HG03565 (cell line): ENCODE measurements at regions not wholly inside any gene's neighbourhood (a gene's known extent, or its start where the extent isn't known, plus 50 kb on each side); places are given as distances from the start of the nearest gene placed in this dataset.
"Not testable (repeated sequence)": the region's sequence is repeated elsewhere in the genome, so short reads cannot be mapped to it uniquely, and the experiment has no call there.

ENCODE experiments used
- ATAC-seq: cut with Tn5 transposase; IDR thresholded peaks from one replicate; pipeline ENCODE4 v1.9.1; 2021; ENCODE audit warnings: mild to moderate bottlenecking, moderate library complexity; ENCODE audit not compliant: unreplicated experiment

DNA sequence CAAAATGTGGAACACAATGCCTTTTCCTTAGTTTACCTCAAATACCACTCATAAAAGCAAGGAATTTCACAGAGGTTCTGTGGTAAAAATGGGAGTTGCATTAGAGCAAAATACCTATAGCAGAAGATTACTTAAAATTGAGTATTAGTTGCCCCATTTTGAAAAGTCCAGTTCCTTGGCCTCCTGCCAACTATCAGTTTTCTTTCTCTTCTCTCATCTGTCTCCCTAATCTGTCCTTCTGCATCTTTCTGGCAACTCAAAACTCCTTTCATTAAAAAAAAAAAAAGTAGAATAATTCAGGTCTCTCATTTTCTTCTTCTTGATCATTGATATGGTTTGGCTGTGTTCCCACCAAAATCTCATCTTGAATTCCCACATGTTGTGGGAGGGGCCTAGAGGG lies 127.3 kb downstream of the ATP23 start:
- ATAC-seq, result no peak

DNA sequence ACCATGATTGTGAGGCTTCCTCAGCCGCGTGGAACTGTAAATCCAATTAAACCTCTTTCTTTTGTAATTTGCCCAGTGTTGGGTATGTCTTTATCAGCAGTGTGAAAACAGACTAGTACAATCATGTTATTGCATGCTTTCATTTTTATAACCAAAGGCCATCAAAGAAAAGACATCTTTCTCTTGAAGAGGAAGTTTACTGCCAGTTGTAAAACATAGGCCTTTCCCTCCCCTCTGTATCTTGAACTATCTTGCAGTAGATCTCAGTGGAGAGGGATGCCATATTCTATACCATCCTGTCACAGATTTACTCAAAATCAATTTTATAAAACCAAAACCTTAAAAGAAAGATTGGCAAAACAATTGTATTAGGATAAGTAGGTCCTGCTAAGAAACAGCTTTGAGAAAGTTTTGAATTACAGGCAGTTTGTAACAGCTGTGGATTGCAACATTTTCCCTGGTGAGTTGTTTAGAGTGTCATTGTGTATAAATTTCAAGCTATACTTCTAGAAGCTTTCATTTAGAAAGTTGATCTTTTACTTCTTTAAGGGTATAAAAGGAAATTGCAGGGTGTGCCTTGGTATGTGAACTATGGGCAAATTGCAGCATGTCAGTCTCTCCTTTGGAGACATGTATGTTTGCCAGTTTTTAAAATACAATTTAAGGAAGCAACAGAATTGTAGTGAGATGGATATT lies 128.0 kb downstream of the ATP23 start:
- no peak for ATAC-seq

DNA sequence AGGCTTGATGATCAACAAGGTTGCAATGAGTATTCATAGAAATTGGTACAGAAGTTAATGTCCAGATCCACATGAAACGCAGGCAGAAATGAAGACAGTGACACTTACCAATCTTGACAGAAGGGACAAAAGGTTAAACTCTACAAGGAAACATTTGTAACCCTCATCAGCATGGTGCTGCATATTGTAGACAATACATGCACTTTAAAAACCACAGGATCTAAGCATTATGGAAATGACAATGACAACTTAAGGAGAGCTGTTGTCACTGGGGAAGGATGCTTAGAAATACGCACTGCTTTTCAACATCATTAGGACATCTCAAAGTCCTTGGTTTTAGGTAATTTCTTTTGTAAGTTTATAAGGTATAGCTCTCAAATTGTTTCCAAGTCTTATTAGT lies 130.6 kb downstream of the ATP23 start:
- no peak for ATAC-seq

DNA sequence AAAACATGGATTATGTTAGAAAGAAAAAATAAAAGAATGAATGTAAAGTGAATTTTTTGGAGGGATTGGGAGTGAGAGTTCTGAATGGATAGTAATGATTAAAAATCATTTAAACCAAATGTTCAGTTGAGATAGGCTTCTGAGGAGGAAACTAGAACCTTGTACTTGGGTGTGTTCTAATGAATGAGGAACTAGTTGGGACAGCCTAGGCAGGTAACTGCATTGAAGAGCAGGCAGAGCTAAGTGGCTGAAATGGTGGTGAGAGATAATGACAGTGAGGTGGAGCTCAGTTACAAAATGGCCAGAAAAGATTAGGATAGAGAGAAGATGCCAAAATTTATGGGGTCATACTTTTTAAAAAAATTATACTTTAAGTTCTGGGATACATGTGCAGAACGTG lies 132.9 kb downstream of the ATP23 start:
- ATAC-seq, result no peak

DNA sequence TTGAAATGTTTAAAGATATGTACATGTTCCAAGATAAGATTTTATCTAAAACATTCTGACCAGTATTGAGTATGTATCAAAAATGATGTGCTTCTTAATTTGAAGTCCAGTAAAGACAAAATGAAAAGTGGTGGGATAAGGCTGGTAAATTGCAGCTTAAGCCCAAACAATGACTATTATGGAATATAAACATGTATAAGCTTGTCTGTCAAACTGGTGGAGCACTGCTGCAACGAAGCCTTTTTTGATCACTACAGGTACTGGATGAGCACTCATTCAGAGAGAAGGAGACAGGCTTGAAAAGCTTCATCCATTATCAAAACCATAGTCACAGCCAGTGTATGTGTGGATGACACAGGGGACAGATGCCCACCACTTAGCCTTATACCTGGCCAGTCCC lies 138.4 kb downstream of the ATP23 start:
- no peak for ATAC-seq

DNA sequence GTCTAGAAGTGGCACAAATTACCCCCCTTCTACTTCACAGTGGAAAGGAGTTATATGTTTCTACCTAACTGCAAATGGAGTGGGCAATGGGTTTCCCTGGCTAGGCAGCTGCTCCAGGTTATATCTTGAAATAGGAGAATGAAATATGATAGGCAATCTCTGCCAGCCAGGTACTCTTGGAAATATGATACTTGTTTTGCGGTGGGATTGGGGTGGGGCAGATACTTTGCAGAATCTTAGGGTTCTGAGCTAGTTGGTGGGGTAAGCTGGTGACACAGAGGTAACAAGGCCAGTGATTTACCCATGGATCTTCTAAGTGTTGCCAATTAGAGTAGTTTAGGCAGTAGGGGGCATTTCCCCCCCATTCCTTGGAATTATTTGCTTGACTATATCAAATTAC lies 140.1 kb downstream of the ATP23 start:
- no peak for ATAC-seq

DNA sequence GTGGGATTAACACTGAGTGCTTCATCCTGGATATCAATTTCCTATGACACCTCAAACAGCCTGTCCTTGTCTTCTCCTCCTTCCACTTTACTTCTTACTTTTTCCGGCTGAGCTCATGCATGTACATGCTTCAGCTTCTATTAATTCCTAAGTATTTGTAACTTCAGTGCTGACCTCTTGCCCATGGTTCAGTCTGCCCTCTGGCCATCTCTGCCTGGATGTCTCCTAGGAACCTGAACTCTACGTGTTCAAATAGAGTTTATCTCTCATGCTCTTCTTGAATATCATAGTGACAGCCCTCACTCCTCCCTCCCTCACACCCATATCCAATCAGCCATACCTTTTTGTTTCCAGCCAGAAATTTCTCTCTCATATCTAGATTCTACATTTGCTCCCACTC lies 141.6 kb downstream of the ATP23 start:
- ATAC-seq, result no peak

DNA sequence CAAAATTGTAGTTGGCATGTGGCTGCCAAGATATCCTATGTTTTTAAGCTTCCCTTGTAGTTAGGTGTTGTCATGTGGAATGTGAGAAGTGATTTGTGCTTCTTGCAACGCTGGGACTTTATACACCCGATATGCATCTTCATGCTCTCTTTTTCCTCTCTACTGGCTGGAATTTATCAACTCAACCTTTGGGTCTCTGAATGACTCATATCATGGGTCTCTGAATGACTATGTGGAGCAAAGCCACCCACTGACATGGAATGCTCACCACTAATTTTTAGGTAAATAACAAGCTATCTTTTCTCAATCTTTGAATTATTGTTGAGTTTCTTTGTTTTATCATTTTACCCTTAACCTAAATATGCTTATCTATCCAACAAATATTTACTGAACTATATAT lies 144.6 kb downstream of the ATP23 start:
- ATAC-seq, result no peak

DNA sequence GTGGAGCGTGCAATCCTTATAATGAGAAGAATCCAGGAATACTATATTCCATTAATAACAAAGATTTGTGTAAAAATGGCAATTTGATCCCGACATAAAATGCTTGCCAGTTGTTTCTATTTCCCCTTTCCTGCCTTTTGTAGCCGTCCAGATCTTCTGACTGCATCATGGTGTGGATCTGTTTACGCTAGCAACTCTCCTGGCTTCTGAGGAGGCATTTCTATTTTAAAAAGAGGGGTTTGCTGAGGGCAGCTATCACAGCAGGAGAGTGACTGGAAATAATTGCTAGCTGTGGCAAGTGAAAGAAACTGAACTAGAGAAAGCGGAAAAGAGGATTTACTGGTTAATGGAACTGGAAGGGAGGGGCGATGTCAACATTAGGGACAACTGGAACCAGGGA lies 145.6 kb downstream of the ATP23 start:
- no peak for ATAC-seq

DNA sequence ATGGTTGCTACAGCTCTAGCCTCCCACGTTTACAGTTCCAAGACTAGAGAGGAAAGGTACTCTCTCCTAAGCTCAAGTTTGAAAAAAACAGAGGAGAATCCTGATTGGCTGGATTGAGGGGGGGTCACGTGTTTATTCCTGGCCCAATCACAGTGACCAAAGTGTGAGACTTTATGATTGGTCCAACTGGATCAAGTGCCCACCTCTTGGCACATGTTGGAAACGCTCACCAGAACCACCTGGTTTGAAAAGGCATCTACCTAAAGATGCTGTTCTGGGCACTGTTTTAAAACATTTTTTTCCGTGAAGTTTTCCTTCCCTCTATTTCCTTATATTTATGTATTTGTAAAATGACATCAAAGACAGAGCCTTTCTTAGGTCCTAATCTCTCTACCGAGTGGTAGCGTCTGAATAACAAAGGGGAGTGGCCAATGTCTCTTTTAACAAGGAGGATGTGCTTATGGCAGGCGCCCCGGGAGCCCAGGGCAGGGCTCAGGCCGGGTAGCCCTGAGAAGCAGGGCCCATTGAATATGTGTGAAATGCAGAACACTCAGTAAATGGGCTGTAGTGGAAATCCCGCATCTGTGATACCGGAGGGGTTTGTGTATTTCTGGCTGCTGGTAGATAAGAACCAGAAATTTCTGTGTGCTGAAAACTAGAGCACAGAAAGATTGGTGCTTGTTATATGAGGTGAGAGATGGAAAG lies 146.2 kb downstream of the ATP23 start:
- no peak for ATAC-seq

DNA sequence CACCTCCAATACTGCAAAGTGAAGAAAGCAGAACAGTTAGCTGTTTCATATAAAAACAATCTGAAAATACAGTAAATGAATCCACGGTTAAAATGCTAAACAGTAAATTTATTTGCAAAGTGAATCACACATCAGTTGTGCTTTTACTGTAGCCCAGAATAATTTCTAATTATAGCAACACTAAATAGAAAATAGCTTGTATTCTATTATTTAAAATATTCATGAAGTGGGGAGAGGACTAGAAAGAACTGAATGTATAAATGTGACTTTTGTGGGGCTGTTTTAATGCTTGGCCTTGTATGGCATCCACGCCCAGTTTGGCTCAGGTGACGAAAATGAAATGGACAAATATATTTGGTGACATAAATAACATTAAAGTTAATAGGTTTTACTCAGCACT lies 148.2 kb downstream of the ATP23 start:
- no peak for ATAC-seq

DNA sequence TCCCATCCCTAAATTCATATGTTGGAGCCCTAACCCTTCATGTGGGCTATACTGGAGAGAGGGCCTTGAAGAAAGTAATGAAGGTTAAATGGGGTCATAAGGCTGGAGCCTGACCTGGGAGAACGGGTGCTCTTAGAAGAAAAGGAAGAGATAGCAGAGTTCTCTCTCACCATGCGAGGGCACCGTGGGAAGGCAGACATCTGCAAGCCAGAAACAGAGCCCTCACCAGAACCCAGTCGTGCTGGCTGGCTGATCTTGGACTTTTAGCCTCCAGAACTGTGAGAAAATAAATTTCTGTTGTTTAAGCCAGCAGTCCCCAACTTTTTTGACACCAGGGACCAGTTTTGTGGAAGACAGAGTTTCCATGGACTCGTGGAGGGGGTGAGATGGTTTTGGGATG lies 149.3 kb downstream of the ATP23 start:
- ATAC-seq, result no peak

DNA sequence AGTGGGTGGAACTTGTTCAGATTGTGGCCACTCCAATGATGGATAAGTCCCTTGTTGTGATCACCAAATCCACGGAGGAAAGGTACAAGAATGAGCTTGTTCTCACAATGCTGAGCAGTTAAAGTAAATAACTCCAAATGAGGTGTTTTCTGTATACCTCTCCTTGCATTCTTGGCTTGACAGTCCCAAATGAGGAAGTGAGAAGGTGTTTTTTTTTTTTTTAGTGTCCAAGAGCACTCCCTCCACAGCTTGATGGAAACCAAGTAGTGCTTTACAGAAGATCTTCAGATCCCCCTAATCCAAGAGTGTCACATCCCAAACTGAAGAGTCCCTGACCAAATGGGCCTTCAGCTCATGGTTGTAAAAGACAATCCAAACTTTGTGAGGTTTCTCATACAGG lies 153.6 kb downstream of the ATP23 start:
- ATAC-seq, result no peak

DNA sequence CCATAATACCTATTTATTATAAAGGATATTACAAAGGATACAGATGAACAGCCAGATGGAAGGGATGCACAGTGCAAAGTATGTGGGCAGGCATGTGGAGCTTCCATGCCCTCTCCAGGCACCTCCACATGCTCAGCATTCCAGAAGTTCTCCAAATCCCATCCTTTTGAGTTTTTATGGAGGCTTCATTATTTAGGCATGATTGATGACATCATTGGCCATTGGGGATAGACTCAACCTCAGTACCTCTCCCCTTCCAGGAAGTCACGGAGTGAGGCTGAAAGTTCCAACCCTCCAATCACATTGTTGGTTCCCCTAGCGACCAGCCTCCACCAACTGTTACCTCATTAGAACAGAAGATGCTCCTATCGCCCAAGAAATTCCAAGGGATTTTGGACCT lies 156.4 kb downstream of the ATP23 start:
- no peak for ATAC-seq

DNA sequence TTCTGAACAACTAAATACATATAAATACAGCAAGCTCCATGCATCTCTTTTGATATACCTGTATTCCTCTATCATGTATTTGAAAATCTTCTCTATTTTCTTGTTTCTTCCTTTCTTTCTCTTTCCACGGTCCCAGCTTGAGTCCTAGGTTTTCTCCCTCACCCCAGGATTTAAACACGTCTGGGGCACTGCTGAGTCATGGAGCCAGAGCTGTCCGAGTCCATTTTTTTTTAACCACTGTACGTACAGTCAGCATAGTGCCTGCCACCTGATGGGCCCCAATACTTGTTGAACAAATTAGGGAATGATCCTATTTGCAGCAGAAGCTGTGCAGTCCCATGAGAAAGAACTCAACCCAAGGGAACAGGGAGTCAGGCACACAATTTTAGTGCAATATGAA lies 158.1 kb downstream of the ATP23 start:
- no peak for ATAC-seq

DNA sequence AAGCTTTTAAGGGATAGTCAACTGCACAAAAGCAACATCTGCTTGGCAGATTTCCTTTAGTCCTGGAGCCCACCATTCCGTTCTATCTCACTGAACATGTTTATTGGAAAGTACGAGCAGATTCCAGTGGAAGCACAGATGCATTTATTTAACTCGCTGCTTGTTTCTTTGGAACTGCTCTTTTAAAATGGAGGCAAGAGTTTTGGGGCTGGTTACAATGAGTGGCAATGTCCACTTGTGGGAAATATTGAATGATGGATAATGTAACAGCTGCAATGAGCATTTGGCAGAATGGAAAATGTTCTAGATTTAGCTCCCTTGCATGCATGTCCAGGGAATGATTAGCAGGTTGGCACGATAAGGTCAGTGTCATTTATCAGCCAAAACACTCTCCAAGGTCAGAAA lies 163.0 kb downstream of the ATP23 start:
- no peak for ATAC-seq

DNA sequence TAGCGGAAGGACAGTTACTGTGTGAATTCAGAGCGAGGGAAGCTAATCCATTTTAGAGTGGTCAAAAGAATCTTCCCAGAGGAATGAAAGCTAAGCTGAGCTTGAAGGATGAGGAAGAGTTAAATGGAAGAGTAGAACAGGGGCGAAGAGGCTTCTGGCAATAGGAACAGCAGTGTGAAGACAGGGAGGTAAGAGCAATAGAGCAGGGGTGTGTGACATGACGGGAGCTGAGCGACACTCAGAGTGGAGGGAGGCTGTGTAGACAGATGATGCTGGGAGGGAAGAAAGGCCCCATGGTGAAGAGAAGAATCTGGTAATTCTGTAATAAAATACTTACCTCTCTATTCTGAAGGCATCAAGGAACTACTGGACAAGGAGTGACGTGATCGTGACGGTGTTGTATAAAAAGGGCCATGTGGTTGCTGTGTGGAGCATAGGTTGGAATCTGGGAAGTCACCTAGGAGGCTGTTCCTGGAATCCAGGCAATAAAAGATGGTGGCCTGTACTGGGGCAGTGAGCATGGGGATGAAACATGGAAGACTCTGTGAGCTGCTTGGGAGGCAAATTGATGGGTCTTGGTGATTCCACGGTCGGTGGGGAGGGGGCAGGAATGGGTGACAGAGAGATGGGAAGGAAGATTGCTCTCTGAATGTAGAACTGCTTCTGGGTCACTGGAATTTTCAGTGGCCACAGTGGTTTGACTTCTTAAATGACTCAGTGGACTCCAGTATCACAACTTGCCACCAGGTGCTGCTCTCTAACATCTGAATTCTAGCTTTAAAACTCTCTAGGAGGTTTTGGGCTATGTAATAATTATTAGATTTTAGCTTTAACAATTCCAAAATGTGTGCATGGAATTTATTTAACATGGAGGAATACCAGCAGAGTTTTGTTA lies 164.1 kb downstream of the ATP23 start:
- no peak for ATAC-seq

DNA sequence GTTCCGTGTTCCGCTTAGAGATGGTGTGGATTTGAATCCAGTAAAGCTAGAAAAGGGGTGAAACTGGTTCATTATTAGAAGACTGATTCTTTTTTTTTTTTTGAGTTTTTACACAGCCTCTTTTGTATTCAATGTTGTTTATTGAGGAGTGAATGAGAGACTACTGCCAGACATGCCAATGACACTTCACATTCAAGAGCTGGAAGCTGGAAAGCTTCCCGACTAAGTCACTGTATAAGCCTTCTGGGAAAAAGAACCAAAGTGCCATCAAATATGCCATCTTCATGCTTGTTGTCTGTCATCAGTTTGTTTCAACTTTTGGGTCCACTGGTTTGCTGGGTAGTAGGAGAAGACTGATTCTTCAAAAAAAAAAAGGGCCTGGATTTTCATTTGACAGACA lies 164.8 kb downstream of the ATP23 start:
- ATAC-seq, result no peak

DNA sequence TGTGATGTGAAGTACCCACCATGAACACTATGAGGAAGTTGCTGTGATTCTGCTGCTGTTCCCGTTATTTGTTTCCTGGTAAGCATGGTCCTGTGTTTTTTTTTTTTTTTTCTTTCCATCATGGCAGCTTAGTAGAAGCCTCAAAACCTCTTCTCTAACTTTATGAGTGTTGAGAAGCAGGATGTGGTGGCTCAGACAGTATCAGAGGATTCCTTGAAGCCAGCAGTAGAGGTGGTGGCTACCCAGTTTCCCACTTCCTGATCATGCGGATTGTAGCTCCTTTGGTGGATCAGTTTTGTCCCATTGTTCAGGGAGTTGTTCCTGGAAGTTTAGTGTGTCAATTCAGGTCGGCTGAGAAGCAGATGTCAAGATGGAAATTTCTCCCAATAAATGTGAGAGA lies 175.8 kb downstream of the ATP23 start:
- no peak for ATAC-seq

DNA sequence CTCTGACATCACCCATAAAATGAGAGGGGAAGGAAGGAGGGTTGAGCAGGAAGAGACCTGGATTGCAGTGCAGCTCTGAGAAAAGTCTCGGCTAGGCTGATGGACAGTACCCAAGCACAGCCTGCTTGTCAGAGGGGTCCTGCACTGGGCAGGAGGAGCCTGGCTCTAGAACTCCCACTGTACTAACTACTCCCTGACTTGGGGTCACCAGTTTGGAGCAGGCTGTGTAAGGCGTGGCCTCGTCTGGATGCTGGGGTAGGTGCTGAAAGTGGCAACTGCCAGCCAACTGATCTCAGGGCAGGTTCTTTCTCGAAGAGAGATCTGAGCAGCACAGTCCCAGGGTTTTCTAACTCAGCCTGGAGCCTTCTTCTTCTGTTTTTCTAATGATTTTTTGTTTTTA lies 176.3 kb downstream of the ATP23 start:
- ATAC-seq, result no peak

DNA sequence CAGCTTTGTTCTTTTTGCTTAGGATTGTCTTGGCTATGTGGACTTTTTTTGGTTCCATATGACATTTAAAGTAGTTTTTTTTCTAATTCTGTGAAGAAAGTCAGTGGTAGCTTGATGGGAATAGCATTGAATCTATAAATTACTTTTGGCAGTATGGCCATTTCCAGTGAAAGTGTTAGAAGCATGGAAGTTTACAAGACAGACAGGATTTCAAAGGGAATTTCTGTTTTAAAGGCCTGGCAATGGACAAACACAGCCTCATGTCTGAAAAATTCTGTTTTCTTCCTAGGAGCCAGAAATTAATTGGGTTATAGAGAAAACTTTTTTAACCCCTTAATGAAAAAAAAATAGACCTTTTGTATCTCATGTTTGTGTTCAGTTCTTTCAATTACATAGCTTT lies 184.4 kb downstream of the ATP23 start:
- ATAC-seq, result not testable (repeated sequence)
